HFF-Myc (cell line): ENCODE measurements at regions not wholly inside any gene's neighbourhood (a gene's known extent, or its start where the extent isn't known, plus 50 kb on each side); places are given as distances from the start of the nearest gene placed in this dataset.

Source experiments
- DNase-seq: peaks from one replicate; pipeline ENCODE4 v3.0.0-alpha.2; 2011; ENCODE audit warnings: low read depth; ENCODE audit errors: extremely low read depth
- H3K4me3 ChIP-seq: replicated peaks from 2 replicates; pipeline ENCODE4 v1.5.1; 2011; ENCODE audit warnings: low read depth, mild to moderate bottlenecking, control low read depth, low read length
- TF ChIP-seq, protein P1 (sequence below): IDR thresholded peaks from 2 replicates; pipeline ENCODE4 v1.5.1; 2012; ENCODE audit warnings: mild to moderate bottlenecking, low read depth, low read length, control low read depth; ENCODE audit errors: missing control alignments

DNA sequence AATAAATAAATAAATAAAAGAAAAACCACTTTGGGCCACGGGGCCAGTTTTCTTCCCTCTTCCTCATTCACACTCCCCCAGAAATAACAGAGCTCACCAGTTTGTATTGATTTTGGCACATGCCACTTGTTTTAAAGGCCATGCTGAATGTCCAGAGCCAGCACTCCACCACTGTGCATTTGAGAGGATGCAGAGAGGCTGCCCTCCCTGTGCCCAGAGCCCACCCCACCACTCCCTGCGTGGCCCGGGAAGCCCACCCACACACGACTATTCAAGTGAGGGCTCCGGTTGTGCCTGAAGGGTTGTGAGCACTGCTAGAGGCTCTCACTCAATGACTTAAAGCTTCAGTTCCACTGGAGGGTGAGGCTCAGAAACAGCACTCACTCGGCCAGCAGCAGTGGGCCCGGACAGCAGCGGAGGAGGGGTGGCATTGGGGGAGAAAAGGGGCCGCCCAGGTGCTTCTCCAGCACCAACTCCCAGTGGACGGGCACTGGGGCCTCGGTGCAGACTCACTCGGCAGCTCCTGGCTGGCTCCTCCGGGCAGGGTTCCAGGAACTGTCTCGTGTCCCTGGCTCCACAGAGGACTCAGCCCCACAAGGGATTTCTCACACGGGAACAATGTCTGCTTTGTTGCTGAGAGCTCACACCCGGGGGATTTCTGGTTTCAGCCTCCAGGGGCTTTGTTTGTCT lies 112.7 kb downstream of the SHANK2 start:
- TF ChIP-seq, protein P1, sequence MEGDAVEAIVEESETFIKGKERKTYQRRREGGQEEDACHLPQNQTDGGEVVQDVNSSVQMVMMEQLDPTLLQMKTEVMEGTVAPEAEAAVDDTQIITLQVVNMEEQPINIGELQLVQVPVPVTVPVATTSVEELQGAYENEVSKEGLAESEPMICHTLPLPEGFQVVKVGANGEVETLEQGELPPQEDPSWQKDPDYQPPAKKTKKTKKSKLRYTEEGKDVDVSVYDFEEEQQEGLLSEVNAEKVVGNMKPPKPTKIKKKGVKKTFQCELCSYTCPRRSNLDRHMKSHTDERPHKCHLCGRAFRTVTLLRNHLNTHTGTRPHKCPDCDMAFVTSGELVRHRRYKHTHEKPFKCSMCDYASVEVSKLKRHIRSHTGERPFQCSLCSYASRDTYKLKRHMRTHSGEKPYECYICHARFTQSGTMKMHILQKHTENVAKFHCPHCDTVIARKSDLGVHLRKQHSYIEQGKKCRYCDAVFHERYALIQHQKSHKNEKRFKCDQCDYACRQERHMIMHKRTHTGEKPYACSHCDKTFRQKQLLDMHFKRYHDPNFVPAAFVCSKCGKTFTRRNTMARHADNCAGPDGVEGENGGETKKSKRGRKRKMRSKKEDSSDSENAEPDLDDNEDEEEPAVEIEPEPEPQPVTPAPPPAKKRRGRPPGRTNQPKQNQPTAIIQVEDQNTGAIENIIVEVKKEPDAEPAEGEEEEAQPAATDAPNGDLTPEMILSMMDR = no peak
- DNase-seq = no peak
- no peak overlapping the region for H3K4me3 ChIP-seq

DNA sequence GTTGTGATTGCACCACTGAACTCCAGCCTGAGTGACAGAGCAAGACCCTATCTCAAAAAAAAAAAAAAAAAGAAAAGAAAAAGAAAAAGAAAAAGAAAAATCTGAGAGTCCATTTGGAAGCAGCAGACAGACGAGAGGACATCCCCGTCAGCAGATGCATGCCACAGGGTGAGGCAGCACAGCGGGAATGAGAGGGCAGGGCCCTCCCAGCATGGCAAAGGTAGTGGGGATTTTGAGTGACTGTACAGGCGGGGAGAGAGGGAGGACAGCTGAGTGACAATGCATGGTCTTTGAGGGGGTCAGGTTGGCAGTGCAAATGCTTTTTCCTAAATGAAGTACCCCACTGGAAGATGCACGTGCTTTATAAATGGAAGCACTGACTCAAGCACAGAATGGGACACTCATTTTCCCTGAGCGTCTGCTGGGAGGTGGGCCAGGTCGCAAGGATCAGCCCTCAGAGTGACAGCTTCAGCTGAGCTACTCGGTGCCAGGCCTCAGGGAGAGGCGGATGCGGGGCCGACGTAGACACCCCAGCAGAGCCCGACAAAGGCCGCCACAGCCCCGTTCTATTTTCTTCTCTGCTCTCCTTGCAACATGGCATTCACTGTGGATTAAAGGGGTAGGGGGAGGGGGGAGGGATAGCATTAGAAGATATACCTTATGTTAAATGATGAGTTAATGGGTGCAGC lies 113.5 kb downstream of the SHANK2 start:
- H3K4me3 ChIP-seq = no peak overlapping the region
- DNase-seq = no peak
- TF ChIP-seq, protein P1 = no peak

DNA sequence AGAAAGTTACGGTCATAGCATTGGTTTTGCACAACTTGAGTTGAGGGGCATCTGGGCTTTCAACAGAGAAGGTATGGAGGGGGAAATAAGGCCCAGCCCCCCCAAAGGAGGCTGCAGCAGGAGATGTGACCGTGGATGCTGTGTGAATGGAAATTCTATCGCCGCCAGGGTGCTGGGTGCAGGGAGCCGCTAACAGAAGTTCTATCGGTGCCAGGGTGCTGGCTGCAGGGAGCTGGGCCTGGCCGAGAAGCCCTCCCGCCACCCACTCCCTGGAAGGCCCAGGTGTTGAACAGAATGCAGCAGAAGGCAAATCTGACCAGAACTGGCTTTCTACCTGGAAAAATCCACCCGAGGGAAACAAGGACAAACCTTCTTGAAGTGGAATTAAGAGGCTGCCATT lies 115.0 kb downstream of the SHANK2 start:
- TF ChIP-seq, protein P1 = no peak
- no peak for DNase-seq
- H3K4me3 ChIP-seq = no peak overlapping the region

DNA sequence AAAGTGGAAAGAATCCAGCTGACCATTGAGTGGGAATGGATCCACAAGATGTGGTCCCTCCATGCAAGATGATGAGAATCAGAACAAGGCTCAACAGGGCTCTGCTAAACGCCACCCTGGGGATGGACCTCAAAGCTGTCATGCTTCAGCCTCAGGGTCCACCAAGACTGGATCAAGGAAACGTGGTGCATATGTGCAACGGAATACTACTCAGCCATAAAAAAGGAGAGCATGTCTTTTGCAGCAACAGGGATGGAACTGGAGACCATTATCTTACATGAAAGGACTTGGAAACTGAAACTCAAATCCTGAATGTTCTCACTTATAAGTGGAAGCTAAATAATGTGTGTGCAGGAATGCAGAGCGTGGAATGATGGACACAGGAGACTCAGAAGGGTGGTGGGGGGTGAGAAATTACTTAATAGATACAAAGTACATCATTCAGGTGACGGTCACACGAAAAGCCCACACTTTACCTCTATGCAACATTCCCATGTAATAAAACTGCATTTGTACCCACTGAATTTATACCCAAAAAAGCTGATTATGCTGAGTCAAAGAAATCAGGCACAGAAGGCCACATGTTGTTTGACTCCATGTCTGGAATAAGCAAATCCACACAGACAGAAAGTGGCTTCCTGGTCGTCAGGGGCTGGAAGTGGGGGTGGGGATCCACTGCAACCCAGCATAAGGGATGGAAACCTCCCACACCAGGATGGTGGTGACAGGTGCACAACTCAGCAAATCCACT lies 116.1 kb downstream of the SHANK2 start:
- no peak for DNase-seq

DNA sequence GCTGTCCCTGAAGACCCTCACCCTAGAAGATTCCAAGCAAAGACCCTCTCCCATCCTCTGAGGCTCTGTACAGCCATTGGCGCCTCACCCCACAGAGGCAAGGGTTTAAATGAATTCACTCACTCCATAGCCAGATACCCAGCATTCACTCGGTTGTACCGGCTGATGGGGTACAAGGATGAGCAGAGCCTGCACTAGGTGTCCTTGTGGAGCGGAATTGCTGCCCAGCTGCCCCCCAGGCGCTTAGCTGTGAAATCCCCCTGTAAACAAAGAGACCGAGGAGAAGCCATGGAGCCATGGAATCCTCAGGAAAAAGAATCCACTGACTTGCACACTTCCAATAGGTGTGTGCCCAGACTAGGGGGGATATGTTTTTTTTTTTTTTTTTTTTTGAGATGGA lies 117.3 kb downstream of the SHANK2 start:
- TF ChIP-seq, protein P1 = no peak
- DNase-seq = no peak
- H3K4me3 ChIP-seq = no peak overlapping the region

More for the DNA sequence above, 116.1 kb downstream of the SHANK2 start:
- no peak overlapping the region for H3K4me3 ChIP-seq
- TF ChIP-seq, protein P1 = no peak

DNA sequence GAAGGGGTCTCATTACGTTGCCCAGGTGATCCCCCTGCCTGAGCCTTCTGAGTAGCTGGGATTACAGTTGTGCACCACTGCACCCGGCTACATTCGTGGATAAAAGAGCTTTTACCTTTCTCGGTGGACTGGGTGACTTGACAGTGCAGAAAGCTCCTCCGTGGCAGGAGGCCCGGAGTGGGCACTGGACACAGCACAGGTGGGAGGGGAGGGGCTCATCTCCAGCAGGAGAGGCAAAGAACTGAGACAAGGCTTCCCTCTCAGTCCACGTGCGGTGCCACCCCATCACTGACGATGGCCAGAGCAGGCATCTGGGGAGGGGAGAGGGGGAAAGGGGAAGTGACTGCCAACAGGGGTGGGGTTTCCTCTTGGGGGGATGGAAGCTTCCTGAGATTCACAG lies 118.4 kb downstream of the SHANK2 start:
- no peak for DNase-seq
- TF ChIP-seq, protein P1 = no peak
- H3K4me3 ChIP-seq = no peak overlapping the region
